ENCODE measurements at regions not wholly inside any gene's neighbourhood (a gene's known extent, or its start where the extent isn't known, plus 50 kb on each side); places are given as distances from the start of the nearest gene placed in this dataset.

- TF ChIP-seq, protein P1, sequence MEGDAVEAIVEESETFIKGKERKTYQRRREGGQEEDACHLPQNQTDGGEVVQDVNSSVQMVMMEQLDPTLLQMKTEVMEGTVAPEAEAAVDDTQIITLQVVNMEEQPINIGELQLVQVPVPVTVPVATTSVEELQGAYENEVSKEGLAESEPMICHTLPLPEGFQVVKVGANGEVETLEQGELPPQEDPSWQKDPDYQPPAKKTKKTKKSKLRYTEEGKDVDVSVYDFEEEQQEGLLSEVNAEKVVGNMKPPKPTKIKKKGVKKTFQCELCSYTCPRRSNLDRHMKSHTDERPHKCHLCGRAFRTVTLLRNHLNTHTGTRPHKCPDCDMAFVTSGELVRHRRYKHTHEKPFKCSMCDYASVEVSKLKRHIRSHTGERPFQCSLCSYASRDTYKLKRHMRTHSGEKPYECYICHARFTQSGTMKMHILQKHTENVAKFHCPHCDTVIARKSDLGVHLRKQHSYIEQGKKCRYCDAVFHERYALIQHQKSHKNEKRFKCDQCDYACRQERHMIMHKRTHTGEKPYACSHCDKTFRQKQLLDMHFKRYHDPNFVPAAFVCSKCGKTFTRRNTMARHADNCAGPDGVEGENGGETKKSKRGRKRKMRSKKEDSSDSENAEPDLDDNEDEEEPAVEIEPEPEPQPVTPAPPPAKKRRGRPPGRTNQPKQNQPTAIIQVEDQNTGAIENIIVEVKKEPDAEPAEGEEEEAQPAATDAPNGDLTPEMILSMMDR (IDR thresholded peaks at IDR 0.05), result no peak
- TF ChIP-seq POLR2A (IDR thresholded peaks at IDR 0.05), result no peak
- TF ChIP-seq POLR2AphosphoS5 (IDR thresholded peaks at IDR 0.05), result no peak
- H3K27me3 ChIP-seq (replicated peaks; ENCODE audit: insufficient read depth), result peaks cover 2% of the 10 kb centered on the region
- 0% methylated on average over 1 of the region's 1 CpG for WGBS
- no peaks in the 10 kb centered on the region for H3K36me3 ChIP-seq
- no peak for DNase-seq (ENCODE audit: low spot score)
- no peaks in the 10 kb centered on the region for H3K9me3 ChIP-seq
- intact Hi-C loops (cut with DNase I), result no loop called here
- no peaks in the 10 kb centered on the region for H3K4me1 ChIP-seq (replicated peaks)
- no peak overlapping the region for H3K27ac ChIP-seq
- H3K4me3 ChIP-seq, result no peak overlapping the region
Observed at GRCh38 chr7:68604541-68604940, 993.7 kb upstream of the AUTS2 start.

DNA sequence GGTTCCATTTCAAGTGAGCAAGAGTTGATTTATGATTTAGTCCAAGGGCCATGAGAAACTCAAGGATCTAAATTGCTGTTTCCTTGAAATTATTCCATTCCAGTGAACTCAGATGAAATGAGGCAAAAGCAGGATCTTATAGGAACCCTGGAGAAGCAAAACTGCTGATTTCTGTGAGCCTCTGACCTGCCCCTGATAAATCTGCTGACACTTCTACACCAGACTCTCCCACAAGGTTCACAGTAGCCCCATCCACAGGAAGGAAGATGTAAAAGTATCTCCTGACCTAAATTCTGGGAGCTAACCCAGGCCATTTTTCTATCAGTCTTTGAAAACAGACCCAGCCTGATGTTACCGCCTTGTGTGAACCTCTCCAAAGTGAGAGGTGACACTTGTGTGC lies 987.6 kb upstream of the AUTS2 start:
- no peaks in the 10 kb centered on the region for H3K36me3 ChIP-seq
- H3K9me3 ChIP-seq, result no peaks in the 10 kb centered on the region
- H3K4me1 ChIP-seq (replicated peaks), result no peaks in the 10 kb centered on the region
- intact Hi-C loops (cut with DNase I), result no loop called here
- no peak overlapping the region for H3K27ac ChIP-seq
- H3K27me3 ChIP-seq (replicated peaks; ENCODE audit: insufficient read depth), result no peaks in the 10 kb centered on the region
- WGBS, result 88% methylated on average over 1 of the region's 1 CpG
- no peak for TF ChIP-seq POLR2AphosphoS5 (IDR thresholded peaks at IDR 0.05)
- no peak for TF ChIP-seq POLR2A (IDR thresholded peaks at IDR 0.05)
- TF ChIP-seq, protein P1 (IDR thresholded peaks at IDR 0.05), result no peak
- no peak for DNase-seq (ENCODE audit: low spot score)
- no peak overlapping the region for H3K4me3 ChIP-seq

DNA sequence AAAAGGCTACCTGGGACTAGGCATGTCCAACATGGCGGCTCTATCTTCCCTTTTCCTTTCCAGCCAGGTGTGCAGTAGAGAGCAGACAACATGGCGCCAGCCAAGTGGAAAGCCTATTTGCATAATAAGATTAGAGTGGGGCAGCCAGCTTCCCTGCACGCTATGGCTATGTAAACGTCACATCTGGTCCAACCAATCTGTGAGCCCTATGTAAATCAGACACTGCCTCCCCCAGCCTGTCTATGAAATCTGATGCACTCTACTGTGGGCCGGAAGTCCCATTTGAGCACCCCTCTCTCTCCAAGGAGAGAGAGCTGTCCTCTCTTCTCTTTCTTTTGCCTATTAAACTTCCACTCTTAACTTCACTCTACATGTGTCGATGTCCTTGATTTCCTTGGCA lies 984.9 kb upstream of the AUTS2 start:
- 46% methylated on average over 6 of the region's 6 CpGs for WGBS
- H3K27me3 ChIP-seq (replicated peaks; ENCODE audit: insufficient read depth), result no peaks in the 10 kb centered on the region
- H3K4me1 ChIP-seq (replicated peaks), result no peaks in the 10 kb centered on the region
- no peak for TF ChIP-seq POLR2A (IDR thresholded peaks at IDR 0.05)
- TF ChIP-seq POLR2AphosphoS5 (IDR thresholded peaks at IDR 0.05), result no peak
- TF ChIP-seq, protein P1 (IDR thresholded peaks at IDR 0.05), result no peak
- no peaks in the 10 kb centered on the region for H3K36me3 ChIP-seq
- no peaks in the 10 kb centered on the region for H3K9me3 ChIP-seq
- no peak overlapping the region for H3K4me3 ChIP-seq
- no peak for DNase-seq (ENCODE audit: low spot score)
- no peak overlapping the region for H3K27ac ChIP-seq
- intact Hi-C loops (cut with DNase I), result no loop called here

GRCh38 chr7:68613897-68614296 lies 984.4 kb upstream of the AUTS2 start:
- H3K27me3 ChIP-seq (replicated peaks; ENCODE audit: insufficient read depth), result no peaks in the 10 kb centered on the region
- no peaks in the 10 kb centered on the region for H3K9me3 ChIP-seq
- no peak for DNase-seq (ENCODE audit: low spot score)
- intact Hi-C loops (cut with DNase I), result no loop called here
- no peak overlapping the region for H3K4me3 ChIP-seq
- H3K4me1 ChIP-seq (replicated peaks), result no peaks in the 10 kb centered on the region
- WGBS, result 4% methylated on average over 4 of the region's 4 CpGs
- no peaks in the 10 kb centered on the region for H3K36me3 ChIP-seq
- TF ChIP-seq, protein P1 (IDR thresholded peaks at IDR 0.05), result no peak
- TF ChIP-seq POLR2AphosphoS5 (IDR thresholded peaks at IDR 0.05) (no peak), POLR2A (IDR thresholded peaks at IDR 0.05) (no peak)
- H3K27ac ChIP-seq, result no peak overlapping the region

DNA sequence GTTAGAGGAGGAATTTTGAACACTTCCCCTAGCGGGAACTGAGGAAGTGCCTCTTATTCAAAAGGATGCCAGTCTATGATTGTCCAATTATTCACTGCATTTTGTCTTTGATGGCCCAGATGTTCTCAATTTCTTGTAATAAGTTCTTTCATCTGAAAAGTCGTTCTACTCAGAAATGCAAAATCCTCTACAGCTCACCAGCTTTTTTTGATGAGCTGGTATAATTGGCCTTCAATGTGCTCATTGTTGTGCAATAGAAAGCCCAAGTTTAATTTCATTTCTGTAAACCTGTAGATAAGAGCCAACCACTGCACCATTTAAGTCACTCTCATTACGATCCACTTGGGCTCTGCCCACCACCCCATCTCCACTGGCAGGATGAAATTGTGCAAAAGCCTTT lies 978.7 kb upstream of the AUTS2 start:
- intact Hi-C loops (cut with DNase I), result no loop called here
- no peaks in the 10 kb centered on the region for H3K36me3 ChIP-seq
- H3K4me3 ChIP-seq, result no peak overlapping the region
- H3K27me3 ChIP-seq (replicated peaks; ENCODE audit: insufficient read depth), result no peaks in the 10 kb centered on the region
- H3K9me3 ChIP-seq, result no peaks in the 10 kb centered on the region
- TF ChIP-seq POLR2A (IDR thresholded peaks at IDR 0.05) (no peak), POLR2AphosphoS5 (IDR thresholded peaks at IDR 0.05) (no peak)
- TF ChIP-seq, protein P1 (IDR thresholded peaks at IDR 0.05), result no peak
- WGBS, result 70% methylated on average over 3 of the region's 3 CpGs
- no peak for DNase-seq (ENCODE audit: low spot score)
- no peak overlapping the region for H3K27ac ChIP-seq
- no peaks in the 10 kb centered on the region for H3K4me1 ChIP-seq (replicated peaks)
